ENCODE measurements at regions not wholly inside any gene's neighbourhood (a gene's known extent, or its start where the extent isn't known, plus 50 kb on each side); places are given as distances from the start of the nearest gene placed in this dataset.

- peak in 1 of 2 donors; percentile 27 for ATAC-seq
These were observed 836.7 kb downstream of the CBLN2 start for GRCh38 chr18:71707400-71707799.

GRCh38 chr18:71689416-71690160 is 854.6 kb downstream of the CBLN2 start:
- ATAC-seq = no peak

GRCh38 chr18:71682591-71682990 is 861.6 kb downstream of the CBLN2 start:
- ATAC-seq = no peak

- ATAC-seq = no peak
These were observed 866.0 kb downstream of the CBLN2 start for GRCh38 chr18:71678144-71678543.

GRCh38 chr18:71673954-71674353 is 870.2 kb downstream of the CBLN2 start:
- ATAC-seq = no peak

DNA sequence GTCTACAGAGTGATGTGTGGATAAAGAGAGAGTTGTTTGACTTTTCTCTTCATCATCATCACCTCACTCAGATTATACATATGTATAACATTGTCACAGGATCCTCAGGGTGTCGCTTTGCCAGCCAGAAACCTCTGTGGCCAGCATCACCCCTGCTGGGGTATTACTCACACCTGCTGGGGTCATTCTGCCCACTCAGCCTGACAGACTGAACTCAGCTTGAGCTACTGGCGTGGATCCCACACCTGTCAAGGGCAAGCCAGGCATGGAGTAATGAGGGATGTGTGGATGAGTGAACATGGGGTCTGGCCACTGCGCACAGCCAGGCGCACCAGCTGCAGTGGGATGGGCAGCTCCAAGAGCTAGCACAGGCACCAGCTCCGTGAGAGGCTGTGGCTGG is 870.6 kb downstream of the CBLN2 start:
- ATAC-seq = no peak

- no peak for ATAC-seq
These were observed 877.7 kb downstream of the CBLN2 start for GRCh38 chr18:71666481-71666880.

GRCh38 chr18:71665131-71665530 is 879.0 kb downstream of the CBLN2 start:
- ATAC-seq = no peak

- no peak for ATAC-seq
These were observed 900.3 kb downstream of the CBLN2 start for GRCh38 chr18:71643822-71644221.

DNA sequence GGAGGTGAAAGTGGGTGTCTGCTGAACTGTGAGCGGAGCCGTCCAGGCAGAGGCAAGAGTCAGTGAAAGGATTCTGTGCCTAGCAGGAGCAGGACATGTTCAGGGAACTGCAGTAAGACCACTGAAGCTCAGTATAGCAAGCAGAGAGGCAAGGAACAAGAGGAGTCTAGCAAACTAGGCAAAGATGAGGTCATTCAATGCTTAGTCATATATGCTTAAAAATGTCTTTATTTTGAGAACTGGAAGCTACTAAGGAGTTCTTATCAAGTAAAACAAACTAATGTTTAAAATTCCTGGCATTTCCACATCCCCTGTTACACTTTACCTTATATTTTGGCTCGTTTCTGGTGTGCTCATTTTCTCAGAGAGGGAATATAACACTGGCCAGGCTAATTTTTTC is 913.4 kb downstream of the CBLN2 start:
- ATAC-seq = no peak

- ATAC-seq = no peak
These were observed 918.5 kb downstream of the CBLN2 start for GRCh38 chr18:71625556-71626090.

DNA sequence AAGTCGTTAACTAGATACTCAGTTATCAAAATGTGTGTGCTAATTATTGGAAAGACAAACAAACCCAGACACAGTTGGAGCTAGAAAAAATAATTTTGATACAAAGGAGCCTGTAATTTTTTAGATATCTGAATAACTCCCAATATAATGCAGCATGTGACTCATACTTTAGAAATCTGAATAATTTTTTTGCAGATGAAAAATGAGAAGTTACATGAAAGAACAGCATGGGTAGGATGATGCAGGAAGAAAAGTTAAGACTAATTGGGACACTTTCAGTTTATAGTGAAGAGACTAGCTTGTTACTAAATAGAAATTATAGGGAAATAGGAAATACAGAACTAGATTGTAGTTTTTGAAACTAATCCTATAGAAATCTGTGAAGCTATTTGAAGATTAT is 945.8 kb downstream of the CBLN2 start:
- ATAC-seq = no peak

DNA sequence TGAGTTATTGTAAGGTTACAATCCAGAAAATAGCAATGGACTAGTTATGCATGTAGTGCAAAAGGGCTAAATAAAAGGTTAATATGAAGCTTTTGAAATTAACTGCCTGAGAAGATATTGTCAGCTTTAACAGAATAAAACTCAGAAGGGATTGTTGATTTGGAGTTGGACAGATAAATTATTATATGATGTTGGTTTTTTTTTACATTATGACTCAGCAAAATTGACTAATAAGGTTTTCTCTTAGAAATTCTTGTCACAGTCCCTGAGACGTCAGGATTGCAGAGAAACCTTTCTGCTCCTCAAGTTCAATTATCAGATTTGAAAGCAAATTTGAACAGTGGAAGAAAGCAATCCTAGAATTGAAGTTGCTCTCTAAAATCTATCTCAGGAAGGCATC is 946.9 kb downstream of the CBLN2 start:
- ATAC-seq = no peak

DNA sequence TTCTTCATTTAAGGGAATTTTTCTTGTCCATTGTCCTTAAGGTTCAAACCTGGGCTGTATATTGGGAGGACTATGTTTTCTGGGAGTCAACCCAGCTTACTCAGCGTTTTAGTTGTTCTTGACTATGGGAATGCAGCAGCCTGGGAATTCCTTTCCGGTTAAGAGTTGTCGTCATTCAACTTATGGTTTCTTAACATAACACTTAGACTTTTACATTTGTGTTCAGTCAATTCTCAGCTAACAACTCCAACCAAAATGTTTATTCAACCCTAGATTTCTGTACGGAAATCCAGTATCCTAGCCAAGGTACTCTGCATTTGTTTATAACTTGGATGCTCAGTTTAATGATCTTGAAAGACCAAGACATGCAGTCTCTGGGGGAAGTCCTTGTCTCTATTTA is 960.9 kb downstream of the CBLN2 start:
- no peak for ATAC-seq

- ATAC-seq = no peak
These were observed 989.5 kb downstream of the CBLN2 start for GRCh38 chr18:71554686-71555085.

DNA sequence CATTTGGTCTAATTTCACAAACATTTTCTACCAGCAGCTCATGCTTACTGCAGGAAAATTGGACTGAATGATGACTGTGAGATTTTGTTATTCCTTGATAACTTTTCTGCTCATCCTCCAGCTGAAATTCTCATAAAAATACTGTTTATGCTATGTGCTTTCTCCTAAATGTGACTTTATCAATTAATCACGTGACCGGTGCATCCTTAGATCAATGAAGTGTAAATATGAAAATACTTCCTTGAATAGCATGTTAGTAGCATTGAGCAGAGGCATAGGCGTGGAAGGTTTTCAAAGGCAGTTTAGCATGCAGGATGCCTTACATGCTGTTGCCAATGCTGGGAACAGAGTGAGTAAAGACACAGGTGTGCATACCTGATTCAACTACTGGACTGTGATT is 1002.5 kb downstream of the CBLN2 start:
- no peak for ATAC-seq

DNA sequence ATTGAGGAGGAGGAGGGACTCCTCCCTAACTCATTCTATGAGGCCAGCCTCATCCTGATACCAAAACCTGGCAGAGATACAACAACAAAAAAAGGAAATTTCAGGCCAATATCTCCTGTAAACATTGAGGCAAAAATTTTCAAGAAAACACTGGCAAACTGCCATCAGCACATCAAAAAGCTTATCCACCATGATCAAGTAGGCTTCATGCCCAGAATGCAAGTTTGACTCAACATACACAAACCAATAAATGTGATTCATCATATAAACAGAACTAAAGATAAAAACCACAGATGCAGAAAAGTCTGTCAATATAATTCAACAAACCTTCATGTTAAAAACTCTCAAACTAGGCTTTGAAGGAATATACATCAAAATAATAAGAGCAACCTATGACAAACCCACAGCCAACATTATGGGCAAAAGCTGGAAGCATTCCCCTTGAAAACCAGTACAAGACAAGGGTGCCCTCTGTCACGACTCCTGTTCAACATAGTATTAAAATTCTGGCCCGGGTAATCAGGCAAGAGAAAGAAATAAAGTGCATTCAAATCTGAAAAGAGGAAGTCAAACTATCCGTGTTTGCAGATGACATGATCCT is 1014.3 kb downstream of the CBLN2 start:
- ATAC-seq = no peak

GRCh38 chr18:71523483-71524435 is 1020.4 kb downstream of the CBLN2 start:
- ATAC-seq = no peak

- no peak for ATAC-seq
These were observed 1038.6 kb downstream of the CBLN2 start for GRCh38 chr18:71505526-71505925.

GRCh38 chr18:71503222-71503621 is 1040.9 kb downstream of the CBLN2 start:
- ATAC-seq = no peak

DNA sequence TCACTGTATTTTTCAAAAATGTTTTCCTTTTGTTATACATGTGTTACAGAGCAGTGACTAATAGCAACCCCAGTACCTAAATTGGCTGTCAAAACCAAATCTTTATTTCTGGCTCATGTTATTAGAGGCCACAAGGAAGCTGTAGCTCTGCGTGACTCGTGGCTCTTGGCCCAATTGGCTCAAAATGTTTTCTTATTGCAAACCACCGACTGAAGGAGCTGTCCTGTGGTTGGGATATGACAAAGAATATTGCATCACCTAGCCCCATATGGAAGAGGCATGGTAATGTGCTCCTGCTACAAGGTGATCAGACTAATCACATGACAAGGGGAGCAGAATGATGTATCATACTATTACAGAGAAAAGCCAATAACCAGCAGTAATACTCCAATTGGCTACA is 1058.5 kb downstream of the CBLN2 start:
- no peak for ATAC-seq

- ATAC-seq = no peak
These were observed 1072.0 kb downstream of the CBLN2 start for GRCh38 chr18:71471963-71472725.
